Right atrium auricular region (tissue), 2 donors: ENCODE measurements at regions not wholly inside any gene's neighbourhood (a gene's known extent, or its start where the extent isn't known, plus 50 kb on each side); places are given as distances from the start of the nearest gene placed in this dataset.

Experiments used
- DNase-seq: peaks from one replicate; pipeline ENCODE4 v3.0.0-alpha.2; 2019; ENCODE audit warnings: low spot score
- H3K27ac ChIP-seq, 2 donors: fragments of 200-600 bp; sonication (generic); 1 replicate in 1 of 2; 2 replicates in 1 of 2; pipeline ENCODE4 v1.5.1; 2016 to 2019
- H3K27me3 ChIP-seq, 2 donors: fragments of 200-600 bp; sonication (generic); one replicate each; pipeline versions ENCODE4 v1.5.1 to v1.6.0; 2017 to 2019
- H3K36me3 ChIP-seq: fragments of 200-600 bp; sonication (generic); one replicate; pipeline ENCODE4 v1.5.1; 2016
- H3K4me1 ChIP-seq, 2 donors: fragments of 200-600 bp; sonication (generic); one replicate each; pipeline versions ENCODE4 v1.5.1 to v1.6.0; 2017 to 2019
- H3K4me3 ChIP-seq, 2 donors: fragments of 200-600 bp; sonication (generic); 1 replicate in 1 of 2; 2 replicates in 1 of 2; pipeline ENCODE4 v1.5.1; 2017 to 2019; ENCODE audit warnings: mild to moderate bottlenecking in 1 of 2, moderate library complexity in 1 of 2
- H3K9me3 ChIP-seq, 2 donors: fragments of 200-600 bp; sonication (generic); one replicate each; pipeline ENCODE4 v1.5.1; 2019
- TF ChIP-seq, protein P1 (sequence below), 2 donors: fragments of 200-600 bp; sonication (generic); IDR thresholded peaks; one replicate each; pipeline ENCODE4 v1.5.1; 2019; ENCODE audit warnings: antibody characterized with exemption in 2 of 2

DNA sequence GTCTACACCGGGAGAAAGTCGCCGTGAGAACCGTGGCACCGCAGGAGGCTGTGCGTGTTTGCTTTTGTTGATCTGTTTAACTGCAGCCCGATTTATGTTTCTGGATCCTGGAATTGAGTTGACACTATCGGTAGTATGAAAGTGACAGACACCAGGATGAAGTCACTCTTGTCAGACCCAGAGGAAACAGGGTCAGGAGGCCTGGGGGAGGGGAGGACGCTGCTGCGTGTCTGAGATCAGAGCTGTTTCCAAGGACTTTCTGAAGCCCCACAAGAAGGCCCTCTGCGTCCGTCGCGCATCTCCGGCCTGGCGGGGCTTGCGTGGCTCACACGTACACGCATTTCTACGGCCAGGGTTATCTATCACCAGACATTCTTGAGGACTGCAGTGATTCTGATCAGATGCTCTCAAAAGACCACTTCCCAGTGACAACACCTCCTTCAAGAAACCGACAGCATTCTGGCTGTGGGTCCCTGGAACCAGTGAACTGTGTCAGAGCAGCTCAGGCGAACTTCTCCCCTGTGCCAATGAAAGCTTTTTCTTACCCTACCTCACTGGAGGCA, 263.4 kb downstream of the ADGRD1 start:
- no peak overlapping the region for H3K4me3 ChIP-seq
- no peaks in the 10 kb centered on the region for H3K4me1 ChIP-seq
- no peak overlapping the region for H3K27ac ChIP-seq
- DNase-seq: no peak
- H3K27me3 ChIP-seq: no peaks in the 10 kb centered on the region
- H3K36me3 ChIP-seq: no peaks in the 10 kb centered on the region
- peaks cover 0 to 7% of the 10 kb centered on the region in 2 donors for H3K9me3 ChIP-seq
- TF ChIP-seq, protein P1, sequence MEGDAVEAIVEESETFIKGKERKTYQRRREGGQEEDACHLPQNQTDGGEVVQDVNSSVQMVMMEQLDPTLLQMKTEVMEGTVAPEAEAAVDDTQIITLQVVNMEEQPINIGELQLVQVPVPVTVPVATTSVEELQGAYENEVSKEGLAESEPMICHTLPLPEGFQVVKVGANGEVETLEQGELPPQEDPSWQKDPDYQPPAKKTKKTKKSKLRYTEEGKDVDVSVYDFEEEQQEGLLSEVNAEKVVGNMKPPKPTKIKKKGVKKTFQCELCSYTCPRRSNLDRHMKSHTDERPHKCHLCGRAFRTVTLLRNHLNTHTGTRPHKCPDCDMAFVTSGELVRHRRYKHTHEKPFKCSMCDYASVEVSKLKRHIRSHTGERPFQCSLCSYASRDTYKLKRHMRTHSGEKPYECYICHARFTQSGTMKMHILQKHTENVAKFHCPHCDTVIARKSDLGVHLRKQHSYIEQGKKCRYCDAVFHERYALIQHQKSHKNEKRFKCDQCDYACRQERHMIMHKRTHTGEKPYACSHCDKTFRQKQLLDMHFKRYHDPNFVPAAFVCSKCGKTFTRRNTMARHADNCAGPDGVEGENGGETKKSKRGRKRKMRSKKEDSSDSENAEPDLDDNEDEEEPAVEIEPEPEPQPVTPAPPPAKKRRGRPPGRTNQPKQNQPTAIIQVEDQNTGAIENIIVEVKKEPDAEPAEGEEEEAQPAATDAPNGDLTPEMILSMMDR (IDR thresholded peaks at IDR 0.05): no peak

DNA sequence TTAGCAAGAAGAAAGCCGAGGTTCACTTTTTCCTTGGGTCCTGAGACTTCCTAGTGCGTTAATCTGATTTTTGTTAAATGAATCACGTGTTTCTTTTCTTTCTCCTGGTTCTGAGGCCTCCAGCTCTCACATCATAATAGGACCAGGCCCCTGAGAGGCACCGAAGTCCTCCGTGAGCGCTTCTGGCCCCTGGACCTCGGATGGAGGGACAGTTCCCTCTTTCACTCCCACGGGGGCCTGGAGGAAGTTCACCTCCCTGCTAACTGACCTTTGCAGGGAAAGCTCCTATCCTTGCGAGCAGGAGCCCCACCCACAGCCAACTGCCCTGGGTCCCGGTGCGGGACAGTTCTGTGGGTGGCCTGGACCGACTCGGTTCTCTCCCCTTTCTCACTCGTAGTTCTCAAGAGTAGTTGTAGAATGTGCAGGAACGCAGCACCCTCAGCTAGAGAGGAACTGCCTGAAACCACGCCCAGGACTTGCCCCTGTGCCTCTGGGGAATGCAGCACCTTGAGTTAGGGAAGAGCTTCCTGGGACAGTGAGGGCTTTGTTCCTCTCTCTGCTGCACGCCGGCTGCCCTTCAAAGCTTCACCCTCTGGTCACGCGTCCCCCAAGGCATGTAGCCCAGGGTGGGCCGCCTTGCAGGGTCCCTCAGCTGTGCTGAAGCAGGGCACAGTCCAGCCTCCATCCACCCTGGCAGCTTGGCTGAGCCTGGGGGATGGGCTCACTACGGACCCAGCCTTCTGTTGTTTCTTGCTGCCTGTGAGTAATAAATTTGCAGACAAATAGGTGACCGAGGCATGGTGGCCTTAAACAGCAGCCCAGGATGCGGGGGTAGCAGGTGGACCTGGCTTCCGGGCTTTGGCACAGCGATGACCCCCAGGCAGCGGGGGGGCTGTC, 264.6 kb downstream of the ADGRD1 start:
- no peak overlapping the region for H3K27ac ChIP-seq
- no peak for DNase-seq
- H3K4me3 ChIP-seq: no peak overlapping the region
- no peaks in the 10 kb centered on the region for H3K4me1 ChIP-seq
- TF ChIP-seq, protein P1 (IDR thresholded peaks at IDR 0.05): no peak
- H3K27me3 ChIP-seq: no peaks in the 10 kb centered on the region
- no peaks in the 10 kb centered on the region for H3K36me3 ChIP-seq
- H3K9me3 ChIP-seq: peaks cover 0 to 3% of the 10 kb centered on the region in 2 donors

DNA sequence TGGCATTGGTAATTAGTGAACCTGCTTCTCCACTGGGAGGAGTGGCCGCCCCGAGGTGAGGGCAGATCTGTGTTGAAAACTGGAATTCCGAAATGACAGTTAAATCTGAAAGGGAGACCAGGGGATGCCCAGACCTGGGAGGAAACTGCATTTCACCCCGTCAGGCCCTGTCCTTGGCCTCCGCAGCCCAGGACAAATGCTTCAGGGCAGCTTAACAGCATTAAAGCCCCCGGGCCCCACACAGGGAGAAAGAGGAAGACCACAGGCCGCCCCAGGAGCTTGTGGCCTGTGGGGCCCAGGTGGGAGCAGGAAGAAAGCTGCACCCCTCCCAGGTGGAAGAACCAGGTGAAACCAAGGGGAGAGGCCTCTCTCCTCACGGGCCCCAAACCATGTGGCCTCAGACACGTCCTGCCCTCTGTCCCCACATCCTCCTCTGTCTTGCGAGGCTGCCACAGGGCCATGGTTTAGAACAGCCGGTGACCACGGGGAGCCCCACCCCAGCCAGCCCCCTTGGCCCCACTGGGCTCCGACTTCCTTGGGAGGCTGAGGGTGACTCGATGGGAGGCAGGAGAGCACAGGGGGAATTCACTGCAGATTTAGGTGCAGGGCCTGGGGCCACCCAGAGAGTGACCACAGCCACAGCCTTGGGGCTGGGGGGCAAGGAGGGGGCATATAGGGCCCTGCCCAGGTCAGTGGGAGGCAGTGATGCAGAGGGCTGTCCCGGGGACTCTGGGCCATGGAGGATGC, 265.4 kb downstream of the ADGRD1 start:
- H3K9me3 ChIP-seq: no peaks in the 10 kb centered on the region
- H3K27ac ChIP-seq: no peak overlapping the region
- TF ChIP-seq, protein P1 (IDR thresholded peaks at IDR 0.05): no peak
- H3K36me3 ChIP-seq: no peaks in the 10 kb centered on the region
- H3K4me3 ChIP-seq: no peak overlapping the region
- no peaks in the 10 kb centered on the region for H3K27me3 ChIP-seq
- no peaks in the 10 kb centered on the region for H3K4me1 ChIP-seq
- no peak for DNase-seq

DNA sequence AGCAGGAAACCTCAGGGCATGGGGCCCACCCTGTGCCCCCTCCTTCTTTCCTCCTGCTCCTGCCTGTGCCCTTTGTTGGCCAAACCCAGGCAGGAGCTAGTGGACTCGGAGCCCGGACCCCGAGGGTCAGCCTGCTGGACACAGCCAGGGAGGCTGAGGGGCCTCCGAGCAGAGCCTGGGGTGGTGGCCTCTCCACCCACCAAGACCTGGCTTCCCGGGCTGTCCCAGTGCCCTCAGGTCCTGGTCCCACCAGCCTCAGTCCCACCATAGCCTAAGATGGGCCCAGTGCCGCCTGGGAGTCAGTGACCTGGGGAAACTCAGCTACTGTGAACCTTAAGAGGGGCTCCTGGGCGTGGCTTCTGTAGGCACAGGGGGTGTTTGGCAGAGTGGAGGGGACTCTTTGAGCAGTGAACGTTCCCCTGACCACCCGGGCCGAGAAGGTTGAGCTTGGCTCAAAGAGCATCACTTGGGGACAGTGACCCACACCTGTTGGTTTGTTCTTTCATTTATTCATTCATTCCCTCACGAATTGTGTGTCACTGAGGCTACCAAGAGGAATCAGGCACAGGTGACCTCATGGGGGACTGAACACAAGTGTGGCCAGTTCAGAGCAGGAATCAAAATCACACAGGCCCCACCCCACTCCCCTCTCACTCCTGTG, 266.1 kb downstream of the ADGRD1 start:
- no peak for DNase-seq
- no peaks in the 10 kb centered on the region for H3K27me3 ChIP-seq
- H3K4me3 ChIP-seq: no peak overlapping the region
- TF ChIP-seq, protein P1 (IDR thresholded peaks at IDR 0.05): no peak
- H3K27ac ChIP-seq: no peak overlapping the region
- H3K36me3 ChIP-seq: no peaks in the 10 kb centered on the region
- no peaks in the 10 kb centered on the region for H3K9me3 ChIP-seq
- H3K4me1 ChIP-seq: no peaks in the 10 kb centered on the region

DNA sequence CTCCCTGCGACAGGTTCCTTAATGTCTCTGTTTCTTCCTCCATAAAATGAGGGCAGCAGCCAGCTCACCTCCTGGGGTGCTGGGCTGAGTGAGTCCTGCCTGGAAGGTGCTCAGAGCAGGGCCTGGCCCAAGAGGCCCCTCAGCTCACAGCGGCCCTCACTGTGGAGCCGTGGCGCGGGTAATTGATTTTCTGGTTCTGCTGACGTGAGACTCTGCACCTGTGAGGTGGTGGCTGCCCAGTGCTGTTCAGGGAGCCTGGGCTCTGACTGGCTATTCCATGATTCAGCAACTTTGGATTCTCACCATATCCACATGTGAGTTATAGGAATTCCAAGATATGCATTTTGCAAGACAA, 266.6 kb downstream of the ADGRD1 start:
- DNase-seq: no peak
- no peaks in the 10 kb centered on the region for H3K27me3 ChIP-seq
- TF ChIP-seq, protein P1 (IDR thresholded peaks at IDR 0.05): no peak

More for the DNA sequence above, 266.6 kb downstream of the ADGRD1 start:
- H3K4me1 ChIP-seq: no peaks in the 10 kb centered on the region
- no peak overlapping the region for H3K4me3 ChIP-seq
- H3K9me3 ChIP-seq: no peaks in the 10 kb centered on the region
- no peak overlapping the region for H3K27ac ChIP-seq
- H3K36me3 ChIP-seq: no peaks in the 10 kb centered on the region
